Stimulated activated CD4-positive, alpha-beta T cell treated with anti-CD3 and anti-CD28 coated beads, Interleukin-2, amount 100 ng/mL, for 48 hours (primary cell): ENCODE measurements at regions not wholly inside any gene's neighbourhood (a gene's known extent, or its start where the extent isn't known, plus 50 kb on each side); places are given as distances from the start of the nearest gene placed in this dataset.

Experiments
- DNase-seq, 2 donors: peaks; one replicate each; pipeline ENCODE4 v3.0.0-alpha.2; 2020

- no peak for DNase-seq
Observed at GRCh38 chr5:31137676-31138075, 55.8 kb upstream of the CDH6 start.

- DNase-seq = no peak
Observed at GRCh38 chr5:31135542-31135941, 57.9 kb upstream of the CDH6 start.

- no peak for DNase-seq
Observed at GRCh38 chr5:31133488-31133887, 60.0 kb upstream of the CDH6 start.

- no peak for DNase-seq
Observed at GRCh38 chr5:31131381-31131891, 62.0 kb upstream of the CDH6 start.

GRCh38 chr5:31130676-31131075 lies 62.8 kb upstream of the CDH6 start:
- DNase-seq = no peak

GRCh38 chr5:31124651-31125305 lies 68.7 kb upstream of the CDH6 start:
- no peak for DNase-seq

- DNase-seq = no peak
Observed at GRCh38 chr5:31124026-31124425, 69.5 kb upstream of the CDH6 start.

- no peak for DNase-seq
Observed at GRCh38 chr5:31122998-31123951, 70.2 kb upstream of the CDH6 start.

- DNase-seq = no peak
Observed at GRCh38 chr5:31121224-31121623, 72.3 kb upstream of the CDH6 start.

GRCh38 chr5:31120642-31120948 lies 72.9 kb upstream of the CDH6 start:
- DNase-seq = no peak

- DNase-seq = no peak
Observed at GRCh38 chr5:31119938-31120641, 73.4 kb upstream of the CDH6 start.

GRCh38 chr5:31116466-31117031 lies 76.9 kb upstream of the CDH6 start:
- no peak for DNase-seq

GRCh38 chr5:31114817-31115216 lies 78.7 kb upstream of the CDH6 start:
- DNase-seq = no peak

- DNase-seq = no peak
Observed at GRCh38 chr5:31113666-31114350, 79.7 kb upstream of the CDH6 start.

- DNase-seq = no peak
Observed at GRCh38 chr5:31113101-31113500, 80.4 kb upstream of the CDH6 start.

- no peak for DNase-seq
Observed at GRCh38 chr5:31107091-31107518, 86.4 kb upstream of the CDH6 start.

- no peak for DNase-seq
Observed at GRCh38 chr5:31106691-31107090, 86.8 kb upstream of the CDH6 start.

- no peak for DNase-seq
Observed at GRCh38 chr5:31106278-31106677, 87.2 kb upstream of the CDH6 start.

- DNase-seq = no peak
Observed at GRCh38 chr5:31104775-31105174, 88.7 kb upstream of the CDH6 start.

- no peak for DNase-seq
Observed at GRCh38 chr5:31100781-31101310, 92.6 kb upstream of the CDH6 start.

GRCh38 chr5:31100047-31100575 lies 93.4 kb upstream of the CDH6 start:
- DNase-seq = no peak

GRCh38 chr5:31098811-31099210 lies 94.7 kb upstream of the CDH6 start:
- DNase-seq = no peak
